Spinal cord (tissue), 9 donors: ENCODE measurements at regions not wholly inside any gene's neighbourhood (a gene's known extent, or its start where the extent isn't known, plus 50 kb on each side); places are given as distances from the start of the nearest gene placed in this dataset.
A peak's percentile ranks its signal among the peaks of the same experiment; 100 is the strongest.

Experiments
- DNase-seq, 6 donors: peaks; one replicate each; pipeline versions ENCODE4 v3.0.0 to v3.0.0-alpha.2; 2013 to 2015; ENCODE audit warnings: low spot score in 6 of 6, low read depth in 4 of 6
- H3K27ac ChIP-seq: one replicate; pipeline ENCODE4 v1.5.1; 2013; ENCODE audit warnings: low read depth, low read length, control low read depth
- H3K27me3 ChIP-seq: one replicate; pipeline ENCODE4 v1.6.1; 2013; ENCODE audit warnings: low read length; ENCODE audit not compliant: control insufficient read depth, insufficient read depth
- H3K36me3 ChIP-seq: one replicate; pipeline ENCODE4 v1.6.1; 2013; ENCODE audit warnings: low read length; ENCODE audit not compliant: control insufficient read depth, insufficient read depth
- H3K4me1 ChIP-seq: one replicate; pipeline ENCODE4 v1.6.1; 2013; ENCODE audit warnings: low read length; ENCODE audit not compliant: control insufficient read depth, insufficient read depth
- H3K4me3 ChIP-seq: one replicate; pipeline ENCODE4 v1.5.1; 2013; ENCODE audit warnings: low read depth, low read length, control low read depth
- H3K9me3 ChIP-seq: one replicate; pipeline ENCODE4 v1.6.1; 2013; ENCODE audit warnings: low read length; ENCODE audit not compliant: control insufficient read depth, insufficient read depth
- WGBS: methylation state at CpG from one replicate; pipeline ENCODE4 v1.1.5; 2013; ENCODE audit warnings: missing lambda C conversion rate; ENCODE audit not compliant: insufficient coverage; 5-methylcytosine and 5-hydroxymethylcytosine counted together
- donor health status: healthy.

DNA sequence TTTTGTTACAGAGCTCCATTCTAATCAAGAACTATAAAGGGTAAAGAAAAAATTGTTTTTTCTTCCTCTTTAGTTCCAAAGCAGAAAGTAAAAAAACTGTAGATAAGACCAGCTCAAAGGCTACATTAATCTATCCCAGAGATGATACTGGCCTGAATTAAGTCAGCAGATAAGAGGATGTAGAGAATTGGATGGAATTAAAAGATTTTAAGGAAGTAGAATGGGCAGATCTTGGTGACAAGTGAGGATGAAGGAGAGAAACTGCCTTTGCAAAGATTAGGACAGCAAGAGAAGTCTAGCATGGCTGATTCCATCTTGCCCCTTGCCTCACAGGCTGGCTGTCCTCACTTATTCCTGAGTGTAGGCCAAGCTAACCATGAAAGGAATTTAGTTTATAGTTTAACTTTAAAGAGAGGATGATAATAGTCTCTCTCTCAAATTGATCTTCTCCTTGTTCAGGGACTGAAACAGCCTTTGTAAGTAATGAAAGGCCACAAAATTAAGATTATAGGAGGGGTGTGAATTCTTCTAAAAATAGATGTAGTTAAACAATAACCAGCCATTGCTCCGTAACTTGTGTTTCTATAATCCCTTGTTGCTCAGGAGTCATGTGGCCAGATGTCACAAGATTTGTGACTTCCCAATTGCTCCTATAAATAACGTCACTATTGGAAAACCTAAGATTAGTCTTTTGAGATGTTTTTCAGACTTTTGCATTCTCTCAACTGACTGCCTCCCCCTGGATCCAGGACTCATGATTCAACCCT is 265.0 kb upstream of the USP24 start:
- H3K27ac ChIP-seq, result no peak overlapping the region
- H3K4me3 ChIP-seq, result no peak overlapping the region
- peaks cover 3% of the 10 kb centered on the region for H3K4me1 ChIP-seq
- H3K36me3 ChIP-seq, result no peaks in the 10 kb centered on the region
- no CpG with 5 or more reads among the region's 2 CpGs for WGBS
- H3K27me3 ChIP-seq, result no peaks in the 10 kb centered on the region
- no peak for DNase-seq
- H3K9me3 ChIP-seq, result no peaks in the 10 kb centered on the region

DNA sequence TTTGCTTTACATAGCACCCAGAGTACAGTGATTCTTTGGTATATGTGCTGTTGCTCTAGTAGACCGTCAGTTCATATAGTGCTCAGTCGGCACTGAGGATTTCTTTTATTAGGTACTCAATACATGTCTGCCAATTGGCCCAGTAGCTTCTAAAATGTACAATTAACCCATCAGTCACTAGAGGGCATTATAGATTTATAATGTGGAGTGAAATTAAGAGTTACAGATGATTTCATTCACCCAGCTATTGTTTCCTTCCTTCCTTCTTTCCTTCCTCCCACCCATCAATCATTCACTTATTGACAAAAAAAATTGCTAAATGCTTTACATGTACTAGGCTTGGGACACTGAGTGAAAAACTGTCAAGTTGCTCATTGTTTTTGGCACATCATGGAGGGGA is 263.6 kb upstream of the USP24 start:
- DNase-seq, result peak in 2 of 6 donors; percentile 31 to 66
- Histone ChIP-seq H3K9me3 (no peaks in the 10 kb centered on the region), H3K27ac (no peak overlapping the region), H3K4me1 (peaks cover 3% of the 10 kb centered on the region), H3K27me3 (no peaks in the 10 kb centered on the region), H3K4me3 (no peak overlapping the region), H3K36me3 (no peaks in the 10 kb centered on the region)
- no CpG with 5 or more reads among the region's 2 CpGs for WGBS

DNA sequence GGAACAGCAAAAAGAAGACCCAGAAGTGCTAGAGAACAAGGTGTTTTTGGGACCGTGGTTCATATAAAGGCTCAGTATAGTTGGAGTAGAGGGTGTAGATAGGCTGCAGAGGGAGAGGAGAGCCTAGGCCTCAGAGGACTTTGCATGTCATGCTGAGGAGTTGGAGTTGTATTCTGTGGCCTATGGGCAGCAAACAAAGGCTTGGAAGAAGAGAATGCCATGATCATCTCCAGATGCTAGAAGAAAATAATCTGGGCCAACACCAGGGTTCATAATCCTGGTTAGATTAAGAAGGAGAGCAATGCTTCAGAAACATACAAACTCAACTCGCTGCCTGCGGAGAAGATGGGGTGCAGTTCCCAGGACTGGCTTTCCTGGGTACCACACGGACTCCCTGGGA is 262.8 kb upstream of the USP24 start:
- no peaks in the 10 kb centered on the region for H3K36me3 ChIP-seq
- no peaks in the 10 kb centered on the region for H3K9me3 ChIP-seq
- no peaks in the 10 kb centered on the region for H3K27me3 ChIP-seq
- H3K4me1 ChIP-seq, result peaks cover 3% of the 10 kb centered on the region
- 100% methylated on average over 2 of the region's 4 CpGs for WGBS
- H3K27ac ChIP-seq, result no peak overlapping the region
- H3K4me3 ChIP-seq, result no peak overlapping the region
- DNase-seq, result no peak

- WGBS, result no CpG with 5 or more reads among the region's 6 CpGs
- H3K9me3 ChIP-seq, result no peaks in the 10 kb centered on the region
- DNase-seq, result peak in 2 of 6 donors; percentile 38 to 81
- no peak overlapping the region for H3K4me3 ChIP-seq
- H3K27me3 ChIP-seq, result no peaks in the 10 kb centered on the region
- H3K4me1 ChIP-seq, result peaks cover 3% of the 10 kb centered on the region
- no peak overlapping the region for H3K27ac ChIP-seq
- H3K36me3 ChIP-seq, result no peaks in the 10 kb centered on the region
Observed at GRCh38 chr1:55476445-55477015, 261.4 kb upstream of the USP24 start.

DNA sequence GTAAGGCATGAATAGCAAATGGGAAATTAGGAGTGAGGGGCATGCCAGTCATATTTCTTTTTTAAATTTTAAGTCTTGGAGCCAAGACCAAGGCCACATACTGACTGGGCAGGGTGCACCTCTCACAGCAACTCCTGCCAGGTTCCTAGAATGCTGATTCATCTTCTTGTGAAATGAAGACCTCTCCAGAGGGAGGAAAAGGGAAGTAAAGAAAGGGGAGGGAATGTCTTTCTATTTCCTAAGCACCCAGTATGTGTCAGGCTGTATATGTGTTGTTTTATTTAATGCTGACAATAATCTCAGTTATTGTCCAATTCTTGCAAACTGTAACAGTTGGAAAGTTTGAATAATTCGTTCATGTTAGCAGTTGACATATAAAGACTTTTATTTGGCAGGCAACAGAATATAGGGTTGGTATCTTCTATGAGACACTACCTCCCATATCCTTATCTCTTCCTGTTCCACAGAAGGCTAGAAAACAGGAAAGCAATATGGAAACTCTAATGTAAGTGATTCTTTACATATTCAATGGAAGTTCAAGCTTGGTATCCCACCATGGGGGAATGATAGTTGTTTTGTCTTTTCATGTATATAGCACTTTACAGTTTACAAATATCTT is 259.1 kb upstream of the USP24 start:
- Histone ChIP-seq H3K9me3 (no peaks in the 10 kb centered on the region), H3K4me3 (no peak overlapping the region), H3K36me3 (no peaks in the 10 kb centered on the region), H3K27me3 (no peaks in the 10 kb centered on the region), H3K4me1 (peaks cover 3% of the 10 kb centered on the region), H3K27ac (no peak overlapping the region)
- no CpG with 5 or more reads among the region's 1 CpG for WGBS
- DNase-seq, result no peak

DNA sequence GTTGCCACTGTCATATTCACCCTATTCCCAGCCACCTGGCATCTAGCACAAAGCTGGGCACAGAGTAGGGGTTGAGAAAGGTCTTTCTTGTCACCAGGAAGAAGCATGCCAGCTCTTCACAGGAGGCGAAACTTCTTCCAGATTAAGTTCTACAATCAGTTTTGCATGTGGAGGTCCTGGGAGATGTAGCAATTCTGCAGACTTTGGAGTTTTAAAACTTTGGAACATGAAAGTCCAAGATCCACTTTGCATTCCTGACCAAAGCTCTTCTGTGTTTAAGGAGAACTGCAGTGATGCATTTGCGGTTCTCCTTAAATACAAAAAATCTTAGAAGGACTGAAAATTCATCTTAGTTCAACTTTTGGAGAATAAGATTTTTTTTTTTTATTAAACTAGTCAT is 258.5 kb upstream of the USP24 start:
- no peak for DNase-seq
- no peak overlapping the region for H3K4me3 ChIP-seq
- peaks cover 3% of the 10 kb centered on the region for H3K4me1 ChIP-seq
- no peak overlapping the region for H3K27ac ChIP-seq
- no peaks in the 10 kb centered on the region for H3K9me3 ChIP-seq
- no peaks in the 10 kb centered on the region for H3K36me3 ChIP-seq
- no peaks in the 10 kb centered on the region for H3K27me3 ChIP-seq
- WGBS, result no CpG with 5 or more reads among the region's 2 CpGs

DNA sequence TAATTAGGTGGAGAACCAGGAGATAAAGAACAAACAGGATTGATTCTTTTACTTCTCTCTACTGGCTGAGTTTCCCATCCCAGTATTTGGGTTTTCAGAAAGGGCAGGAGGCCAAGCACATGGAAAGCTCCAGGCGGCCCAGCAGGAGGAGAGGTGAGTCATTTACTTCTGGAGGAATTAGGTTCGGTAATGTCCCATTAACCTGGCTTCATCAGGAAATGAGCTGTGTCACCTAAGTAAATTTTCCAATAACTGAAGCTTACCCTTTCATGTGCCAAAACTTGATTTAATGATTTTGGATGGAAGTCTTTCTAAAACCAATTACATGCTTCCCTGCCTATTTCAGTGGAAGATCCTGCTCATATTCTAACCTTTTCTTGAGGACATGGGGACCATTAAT is 257.6 kb upstream of the USP24 start:
- no peaks in the 10 kb centered on the region for H3K27me3 ChIP-seq
- peaks cover 3% of the 10 kb centered on the region for H3K4me1 ChIP-seq
- H3K4me3 ChIP-seq, result no peak overlapping the region
- no peak overlapping the region for H3K27ac ChIP-seq
- peak in 1 of 6 donors; percentile 13 for DNase-seq
- no peaks in the 10 kb centered on the region for H3K9me3 ChIP-seq
- H3K36me3 ChIP-seq, result no peaks in the 10 kb centered on the region
- 60% methylated on average over 1 of the region's 2 CpGs for WGBS

- no CpG with 5 or more reads among the region's 1 CpG for WGBS
Observed at GRCh38 chr1:55472115-55472514, 257.0 kb upstream of the USP24 start.

GRCh38 chr1:55468142-55468795 is 253.1 kb upstream of the USP24 start:
- peak in 1 of 6 donors; percentile 13 for DNase-seq
- H3K4me1 ChIP-seq, result no peaks in the 10 kb centered on the region
- 60% methylated on average over 1 of the region's 7 CpGs for WGBS
- H3K27me3 ChIP-seq, result no peaks in the 10 kb centered on the region
- no peaks in the 10 kb centered on the region for H3K9me3 ChIP-seq
- H3K36me3 ChIP-seq, result no peaks in the 10 kb centered on the region
- H3K27ac ChIP-seq, result no peak overlapping the region
- no peak overlapping the region for H3K4me3 ChIP-seq

More at GRCh38 chr1:55472115-55472514, 257.0 kb upstream of the USP24 start:
- Histone ChIP-seq H3K4me1 (peaks cover 3% of the 10 kb centered on the region), H3K27ac (no peak overlapping the region), H3K27me3 (no peaks in the 10 kb centered on the region), H3K9me3 (no peaks in the 10 kb centered on the region), H3K4me3 (no peak overlapping the region), H3K36me3 (no peaks in the 10 kb centered on the region)
- DNase-seq, result no peak
